WTC11 (cell line): ENCODE measurements at regions not wholly inside any gene's neighbourhood (a gene's known extent, or its start where the extent isn't known, plus 50 kb on each side); places are given as distances from the start of the nearest gene placed in this dataset.

Experiments
- ATAC-seq: fragments of 200-7000 bp; cut with Tn5 transposase; 2 replicates; pipeline ENCODE4 v1.10.0; 2021; ENCODE audit warnings: mild to moderate bottlenecking, moderate library complexity
- CTCF ChIA-PET: fragments of 300-600 bp; sonication (Branson Sonifier 250); formaldehyde crosslinking; loops from one replicate; lab custom pipeline; 2021; ENCODE audit warnings: antibody characterized with exemption; lab: Charles Lee
- POLR2A ChIA-PET: fragments of 350-600 bp; sonication (Branson Sonifier 250); formaldehyde crosslinking; loops from one replicate; lab custom pipeline; 2021; ENCODE audit warnings: antibody characterized with exemption; lab: Charles Lee
- DNase-seq: peaks from one replicate; pipeline ENCODE4 v3.0.0; 2021; ENCODE audit warnings: low spot score
- H3K27ac Mint-ChIP-seq: 2 replicates; pipeline ENCODE4 v1.8.0; 2021; ENCODE audit warnings: mixed read lengths
- H3K27me3 Mint-ChIP-seq: 2 replicates; pipeline ENCODE4 v1.8.0; 2021; ENCODE audit warnings: low read depth, mild to moderate bottlenecking, moderate library complexity, mixed read lengths
- H3K36me3 Mint-ChIP-seq: 2 replicates; pipeline ENCODE4 v1.8.0; 2021; ENCODE audit warnings: mixed read lengths
- H3K4me1 Mint-ChIP-seq: 2 replicates; pipeline ENCODE4 v1.8.0; 2022; ENCODE audit warnings: mixed read lengths
- H3K4me3 Mint-ChIP-seq: 2 replicates; pipeline ENCODE4 v1.8.0; 2021; ENCODE audit warnings: mild to moderate bottlenecking, moderate library complexity, mixed read lengths
- H3K9me3 Mint-ChIP-seq: 2 replicates; pipeline ENCODE4 v1.8.0; 2021; ENCODE audit warnings: mixed read lengths
- ATF3 ChIP-seq: sonication (generic); formaldehyde crosslinking; conservative IDR thresholded peaks from 2 replicates; pipeline ENCODE4 v1.8.1; 2022; ENCODE audit warnings: mild to moderate bottlenecking, missing genetic modification reagents
- FOXK1 ChIP-seq: sonication (generic); formaldehyde crosslinking; IDR thresholded peaks from 2 replicates; pipeline ENCODE4 v1.8.0; 2022; ENCODE audit warnings: mild to moderate bottlenecking, moderate library complexity, missing genetic modification reagents
- FOXP4 ChIP-seq: sonication (generic); formaldehyde crosslinking; IDR thresholded peaks from 2 replicates; pipeline ENCODE4 v1.8.0; 2022; ENCODE audit warnings: mild to moderate bottlenecking, missing genetic modification reagents
- NFATC4 ChIP-seq: fragments of 250-450 bp; sonication (Bioruptor Pico); IDR thresholded peaks from 2 replicates; pipeline ENCODE4 v1.9.0; 2021; ENCODE audit warnings: mild to moderate bottlenecking
- NR2C2 ChIP-seq: sonication (generic); formaldehyde crosslinking; IDR thresholded peaks from 2 replicates; pipeline ENCODE4 v1.8.0; 2022; ENCODE audit warnings: mild to moderate bottlenecking, missing genetic modification reagents
- ZNF121 ChIP-seq: sonication (generic); formaldehyde crosslinking; IDR thresholded peaks from 2 replicates; pipeline ENCODE4 v1.8.0; 2023; ENCODE audit warnings: missing genetic modification reagents
- ZNF219 ChIP-seq: sonication (generic); formaldehyde crosslinking; IDR thresholded peaks from 2 replicates; pipeline ENCODE4 v1.8.0; 2023; ENCODE audit warnings: missing genetic modification reagents, mild to moderate bottlenecking, borderline replicate concordance
- ZSCAN18 ChIP-seq: fragments of 250-450 bp; sonication (Bioruptor Pico); IDR thresholded peaks from 2 replicates; pipeline ENCODE4 v2.1.2; 2022; ENCODE audit warnings: mild to moderate bottlenecking, moderate library complexity
- TF ChIP-seq, protein P1 (sequence below): sonication (generic); formaldehyde crosslinking; IDR thresholded peaks from 2 replicates; pipeline ENCODE4 v1.8.1; 2023; ENCODE audit warnings: mild to moderate bottlenecking, missing genetic modification reagents
- TF ChIP-seq, protein P2 (sequence below): sonication (generic); formaldehyde crosslinking; IDR thresholded peaks from 2 replicates; pipeline ENCODE4 v1.8.0; 2022; ENCODE audit warnings: missing genetic modification reagents
- TF ChIP-seq, protein P3 (sequence below): sonication (generic); formaldehyde crosslinking; IDR thresholded peaks from 2 replicates; pipeline ENCODE4 v1.8.1; 2023; ENCODE audit warnings: mild to moderate bottlenecking, moderate library complexity, missing genetic modification reagents
- TF ChIP-seq, protein P4 (sequence below): sonication (generic); formaldehyde crosslinking; IDR thresholded peaks from 2 replicates; pipeline ENCODE4 v1.8.1; 2023; ENCODE audit warnings: mild to moderate bottlenecking, missing genetic modification reagents
- TF ChIP-seq, protein P5 (sequence below): sonication (generic); formaldehyde crosslinking; IDR thresholded peaks from 2 replicates; pipeline ENCODE4 v1.8.1; 2022; ENCODE audit warnings: mild to moderate bottlenecking, moderate library complexity, missing genetic modification reagents
- TF ChIP-seq, protein P6 (sequence below): sonication (generic); formaldehyde crosslinking; IDR thresholded peaks from 2 replicates; pipeline ENCODE4 v1.8.0; 2022; ENCODE audit warnings: mild to moderate bottlenecking, missing genetic modification reagents
- TF ChIP-seq, protein P7 (sequence below): fragments of 250-450 bp; sonication (Bioruptor Pico); IDR thresholded peaks from 2 replicates; pipeline ENCODE4 v1.9.0; 2021; ENCODE audit warnings: mild to moderate bottlenecking

GRCh38 chrX:56503941-56504673, 59.3 kb upstream of the UBQLN2 start:
- DNase-seq (no peak), ATAC-seq (peak; percentile 60; the same call in 1 of the 2 replicates)

More at GRCh38 chrX:56503941-56504673, 59.3 kb upstream of the UBQLN2 start:
- no peak overlapping the region for H3K27ac Mint-ChIP-seq
- peaks cover 8% of the 10 kb centered on the region for H3K9me3 Mint-ChIP-seq
- H3K27me3 Mint-ChIP-seq: no peaks in the 10 kb centered on the region
- H3K4me1 Mint-ChIP-seq: peaks cover 7% of the 10 kb centered on the region; the same call in 1 of the 2 replicates
- H3K4me3 Mint-ChIP-seq: no peak overlapping the region
- no peaks in the 10 kb centered on the region for H3K36me3 Mint-ChIP-seq
- POLR2A ChIA-PET: no interaction called here
- TF ChIP-seq, protein P1, sequence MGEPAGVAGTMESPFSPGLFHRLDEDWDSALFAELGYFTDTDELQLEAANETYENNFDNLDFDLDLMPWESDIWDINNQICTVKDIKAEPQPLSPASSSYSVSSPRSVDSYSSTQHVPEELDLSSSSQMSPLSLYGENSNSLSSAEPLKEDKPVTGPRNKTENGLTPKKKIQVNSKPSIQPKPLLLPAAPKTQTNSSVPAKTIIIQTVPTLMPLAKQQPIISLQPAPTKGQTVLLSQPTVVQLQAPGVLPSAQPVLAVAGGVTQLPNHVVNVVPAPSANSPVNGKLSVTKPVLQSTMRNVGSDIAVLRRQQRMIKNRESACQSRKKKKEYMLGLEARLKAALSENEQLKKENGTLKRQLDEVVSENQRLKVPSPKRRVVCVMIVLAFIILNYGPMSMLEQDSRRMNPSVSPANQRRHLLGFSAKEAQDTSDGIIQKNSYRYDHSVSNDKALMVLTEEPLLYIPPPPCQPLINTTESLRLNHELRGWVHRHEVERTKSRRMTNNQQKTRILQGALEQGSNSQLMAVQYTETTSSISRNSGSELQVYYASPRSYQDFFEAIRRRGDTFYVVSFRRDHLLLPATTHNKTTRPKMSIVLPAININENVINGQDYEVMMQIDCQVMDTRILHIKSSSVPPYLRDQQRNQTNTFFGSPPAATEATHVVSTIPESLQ (CRISPR knock-in tag): no peak
- TF ChIP-seq, protein P2, sequence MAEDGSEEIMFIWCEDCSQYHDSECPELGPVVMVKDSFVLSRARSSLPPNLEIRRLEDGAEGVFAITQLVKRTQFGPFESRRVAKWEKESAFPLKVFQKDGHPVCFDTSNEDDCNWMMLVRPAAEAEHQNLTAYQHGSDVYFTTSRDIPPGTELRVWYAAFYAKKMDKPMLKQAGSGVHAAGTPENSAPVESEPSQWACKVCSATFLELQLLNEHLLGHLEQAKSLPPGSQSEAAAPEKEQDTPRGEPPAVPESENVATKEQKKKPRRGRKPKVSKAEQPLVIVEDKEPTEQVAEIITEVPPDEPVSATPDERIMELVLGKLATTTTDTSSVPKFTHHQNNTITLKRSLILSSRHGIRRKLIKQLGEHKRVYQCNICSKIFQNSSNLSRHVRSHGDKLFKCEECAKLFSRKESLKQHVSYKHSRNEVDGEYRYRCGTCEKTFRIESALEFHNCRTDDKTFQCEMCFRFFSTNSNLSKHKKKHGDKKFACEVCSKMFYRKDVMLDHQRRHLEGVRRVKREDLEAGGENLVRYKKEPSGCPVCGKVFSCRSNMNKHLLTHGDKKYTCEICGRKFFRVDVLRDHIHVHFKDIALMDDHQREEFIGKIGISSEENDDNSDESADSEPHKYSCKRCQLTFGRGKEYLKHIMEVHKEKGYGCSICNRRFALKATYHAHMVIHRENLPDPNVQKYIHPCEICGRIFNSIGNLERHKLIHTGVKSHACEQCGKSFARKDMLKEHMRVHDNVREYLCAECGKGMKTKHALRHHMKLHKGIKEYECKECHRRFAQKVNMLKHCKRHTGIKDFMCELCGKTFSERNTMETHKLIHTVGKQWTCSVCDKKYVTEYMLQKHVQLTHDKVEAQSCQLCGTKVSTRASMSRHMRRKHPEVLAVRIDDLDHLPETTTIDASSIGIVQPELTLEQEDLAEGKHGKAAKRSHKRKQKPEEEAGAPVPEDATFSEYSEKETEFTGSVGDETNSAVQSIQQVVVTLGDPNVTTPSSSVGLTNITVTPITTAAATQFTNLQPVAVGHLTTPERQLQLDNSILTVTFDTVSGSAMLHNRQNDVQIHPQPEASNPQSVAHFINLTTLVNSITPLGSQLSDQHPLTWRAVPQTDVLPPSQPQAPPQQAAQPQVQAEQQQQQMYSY (CRISPR knock-in tag): no peak
- TF ChIP-seq ZSCAN18 (no peak), NFATC4 (CRISPR knock-in tag) (no peak), FOXP4 (CRISPR knock-in tag) (no peak), NR2C2 (CRISPR knock-in tag) (no peak), ZNF219 (CRISPR knock-in tag) (no peak), ATF3 (CRISPR knock-in tag) (no peak), FOXK1 (no peak), ZNF121 (CRISPR knock-in tag) (no peak)
- TF ChIP-seq, protein P3, sequence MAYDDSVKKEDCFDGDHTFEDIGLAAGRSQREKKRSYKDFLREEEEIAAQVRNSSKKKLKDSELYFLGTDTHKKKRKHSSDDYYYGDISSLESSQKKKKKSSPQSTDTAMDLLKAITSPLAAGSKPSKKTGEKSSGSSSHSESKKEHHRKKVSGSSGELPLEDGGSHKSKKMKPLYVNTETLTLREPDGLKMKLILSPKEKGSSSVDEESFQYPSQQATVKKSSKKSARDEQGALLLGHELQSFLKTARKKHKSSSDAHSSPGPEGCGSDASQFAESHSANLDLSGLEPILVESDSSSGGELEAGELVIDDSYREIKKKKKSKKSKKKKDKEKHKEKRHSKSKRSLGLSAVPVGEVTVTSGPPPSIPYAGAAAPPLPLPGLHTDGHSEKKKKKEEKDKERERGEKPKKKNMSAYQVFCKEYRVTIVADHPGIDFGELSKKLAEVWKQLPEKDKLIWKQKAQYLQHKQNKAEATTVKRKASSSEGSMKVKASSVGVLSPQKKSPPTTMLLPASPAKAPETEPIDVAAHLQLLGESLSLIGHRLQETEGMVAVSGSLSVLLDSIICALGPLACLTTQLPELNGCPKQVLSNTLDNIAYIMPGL (CRISPR knock-in tag): no peak
- TF ChIP-seq, protein P4, sequence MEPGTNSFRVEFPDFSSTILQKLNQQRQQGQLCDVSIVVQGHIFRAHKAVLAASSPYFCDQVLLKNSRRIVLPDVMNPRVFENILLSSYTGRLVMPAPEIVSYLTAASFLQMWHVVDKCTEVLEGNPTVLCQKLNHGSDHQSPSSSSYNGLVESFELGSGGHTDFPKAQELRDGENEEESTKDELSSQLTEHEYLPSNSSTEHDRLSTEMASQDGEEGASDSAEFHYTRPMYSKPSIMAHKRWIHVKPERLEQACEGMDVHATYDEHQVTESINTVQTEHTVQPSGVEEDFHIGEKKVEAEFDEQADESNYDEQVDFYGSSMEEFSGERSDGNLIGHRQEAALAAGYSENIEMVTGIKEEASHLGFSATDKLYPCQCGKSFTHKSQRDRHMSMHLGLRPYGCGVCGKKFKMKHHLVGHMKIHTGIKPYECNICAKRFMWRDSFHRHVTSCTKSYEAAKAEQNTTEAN (CRISPR knock-in tag): no peak
- TF ChIP-seq, protein P5, sequence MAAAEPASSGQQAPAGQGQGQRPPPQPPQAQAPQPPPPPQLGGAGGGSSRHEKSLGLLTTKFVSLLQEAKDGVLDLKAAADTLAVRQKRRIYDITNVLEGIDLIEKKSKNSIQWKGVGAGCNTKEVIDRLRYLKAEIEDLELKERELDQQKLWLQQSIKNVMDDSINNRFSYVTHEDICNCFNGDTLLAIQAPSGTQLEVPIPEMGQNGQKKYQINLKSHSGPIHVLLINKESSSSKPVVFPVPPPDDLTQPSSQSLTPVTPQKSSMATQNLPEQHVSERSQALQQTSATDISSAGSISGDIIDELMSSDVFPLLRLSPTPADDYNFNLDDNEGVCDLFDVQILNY (CRISPR knock-in tag): no peak
- TF ChIP-seq, protein P6, sequence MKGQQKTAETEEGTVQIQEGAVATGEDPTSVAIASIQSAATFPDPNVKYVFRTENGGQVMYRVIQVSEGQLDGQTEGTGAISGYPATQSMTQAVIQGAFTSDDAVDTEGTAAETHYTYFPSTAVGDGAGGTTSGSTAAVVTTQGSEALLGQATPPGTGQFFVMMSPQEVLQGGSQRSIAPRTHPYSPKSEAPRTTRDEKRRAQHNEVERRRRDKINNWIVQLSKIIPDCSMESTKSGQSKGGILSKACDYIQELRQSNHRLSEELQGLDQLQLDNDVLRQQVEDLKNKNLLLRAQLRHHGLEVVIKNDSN (CRISPR knock-in tag): no peak
- TF ChIP-seq, protein P7, sequence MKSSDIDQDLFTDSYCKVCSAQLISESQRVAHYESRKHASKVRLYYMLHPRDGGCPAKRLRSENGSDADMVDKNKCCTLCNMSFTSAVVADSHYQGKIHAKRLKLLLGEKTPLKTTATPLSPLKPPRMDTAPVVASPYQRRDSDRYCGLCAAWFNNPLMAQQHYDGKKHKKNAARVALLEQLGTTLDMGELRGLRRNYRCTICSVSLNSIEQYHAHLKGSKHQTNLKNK (CRISPR knock-in tag): no peak
- CTCF ChIA-PET: interaction anchor here (0.7 kb wide), 1 partner anchor 222 kb away, joined by 4 read pairs; no protein-coding TSS in a partner anchor
